Activated gamma-delta T cell treated with anti-CD3 and anti-CD28 coated beads, Interleukin-2, amount 50 U/mL, for 16 hours (primary cell): ENCODE measurements at regions not wholly inside any gene's neighbourhood (a gene's known extent, or its start where the extent isn't known, plus 50 kb on each side); places are given as distances from the start of the nearest gene placed in this dataset.
A peak's percentile ranks its signal among the peaks of the same experiment; 100 is the strongest.
"Not testable (repeated sequence)": the region's sequence is repeated elsewhere in the genome, so short reads cannot be mapped to it uniquely, and the experiment has no call there.

Source experiments
- DNase-seq: peaks from one replicate; pipeline ENCODE4 v3.0.0-alpha.2; 2020; ENCODE audit warnings: low read depth

DNA sequence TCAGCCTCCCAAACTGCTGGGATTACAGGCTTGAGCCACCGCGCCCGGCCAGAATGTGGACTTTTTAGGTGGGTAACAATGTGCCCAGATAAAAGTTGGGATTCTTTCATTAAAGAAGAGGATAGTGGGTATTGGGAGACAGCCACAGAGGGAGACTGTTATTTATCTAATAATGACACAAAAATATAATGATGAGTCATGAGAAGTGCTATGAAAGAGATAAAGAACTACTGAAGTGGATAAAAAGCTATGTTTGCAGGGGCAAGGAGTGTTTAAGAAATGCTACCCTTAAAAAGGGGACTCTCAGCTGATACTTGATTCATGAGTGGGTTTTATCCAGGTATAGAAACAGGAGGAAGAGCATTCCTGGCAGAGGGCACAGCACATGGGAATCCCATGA is 143.6 kb upstream of the ERCC6L2 start:
- no peak for DNase-seq

- no peak for DNase-seq
Observed at GRCh38 chr9:95729669-95730368, 145.7 kb upstream of the ERCC6L2 start.

GRCh38 chr9:95729046-95729445 is 146.4 kb upstream of the ERCC6L2 start:
- DNase-seq = no peak

DNA sequence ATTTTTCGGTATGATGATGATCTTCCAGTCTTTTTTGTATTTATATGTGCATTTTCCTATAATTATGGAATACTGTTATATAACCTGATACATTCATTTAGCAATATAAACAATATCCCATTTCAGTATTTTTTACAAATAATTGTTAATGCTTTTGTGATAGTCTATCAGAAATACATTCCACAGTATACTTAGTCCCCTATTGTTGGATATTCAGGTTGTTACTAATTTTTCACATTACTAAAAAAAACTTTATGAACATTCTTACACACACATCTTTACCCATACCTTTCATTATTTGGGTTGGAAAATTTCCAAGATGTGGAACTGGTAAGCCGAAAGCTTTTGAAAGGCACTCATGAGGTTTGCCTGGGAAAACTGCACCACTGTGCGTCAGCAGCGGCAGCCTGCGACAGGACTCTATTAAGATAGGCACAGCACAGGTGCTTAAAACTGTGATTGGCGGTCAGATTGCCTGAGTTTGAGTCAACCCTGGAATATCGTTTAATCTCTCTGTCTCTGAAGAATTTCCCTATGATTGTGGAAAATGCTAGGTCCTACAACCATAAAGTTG is 147.5 kb upstream of the ERCC6L2 start:
- DNase-seq = no peak

DNA sequence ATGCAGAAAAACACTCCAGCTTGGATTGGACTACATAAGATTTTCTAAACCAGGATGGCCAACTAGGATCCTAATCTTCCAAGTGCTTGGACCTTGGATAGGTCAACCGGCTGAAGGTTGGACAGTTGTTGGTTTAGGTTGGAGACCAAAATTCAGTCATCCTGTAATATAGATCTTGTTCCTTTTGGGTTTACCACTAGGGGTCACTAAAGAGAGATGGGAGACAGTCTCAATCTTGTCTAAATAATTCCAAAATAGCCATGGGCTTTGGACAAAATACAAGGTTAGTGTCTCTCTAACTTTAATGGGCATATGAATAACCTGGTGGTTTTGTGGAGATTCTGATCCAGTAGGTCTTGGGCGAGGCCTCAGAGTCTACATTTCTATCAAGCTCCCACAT is 148.7 kb upstream of the ERCC6L2 start:
- DNase-seq = no peak

DNA sequence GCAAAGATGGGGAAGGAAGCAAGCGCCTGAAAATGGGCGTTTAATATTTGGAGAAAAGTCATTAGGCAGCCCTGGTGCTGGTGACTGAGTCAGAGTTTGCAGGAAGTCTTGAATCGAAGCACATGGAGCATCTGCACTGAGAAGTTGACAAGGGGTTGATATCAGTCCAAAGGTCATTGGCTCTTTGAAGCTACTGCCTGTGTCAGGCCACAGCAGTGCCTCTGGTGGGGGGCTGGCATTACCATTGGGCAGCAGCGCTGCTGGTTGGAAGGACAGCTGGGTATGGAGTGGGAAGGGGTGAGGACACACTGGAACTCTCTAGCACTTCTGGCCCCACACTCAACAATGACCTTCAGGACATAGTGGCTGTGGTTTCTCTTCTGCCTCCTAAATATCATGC is 150.4 kb upstream of the ERCC6L2 start:
- DNase-seq = no peak

GRCh38 chr9:95724253-95724991 is 151.1 kb upstream of the ERCC6L2 start:
- peak; percentile 43 for DNase-seq

GRCh38 chr9:95722141-95722540 is 153.3 kb upstream of the ERCC6L2 start:
- DNase-seq = no peak

- DNase-seq = no peak
Observed at GRCh38 chr9:95721061-95721531, 154.4 kb upstream of the ERCC6L2 start.

DNA sequence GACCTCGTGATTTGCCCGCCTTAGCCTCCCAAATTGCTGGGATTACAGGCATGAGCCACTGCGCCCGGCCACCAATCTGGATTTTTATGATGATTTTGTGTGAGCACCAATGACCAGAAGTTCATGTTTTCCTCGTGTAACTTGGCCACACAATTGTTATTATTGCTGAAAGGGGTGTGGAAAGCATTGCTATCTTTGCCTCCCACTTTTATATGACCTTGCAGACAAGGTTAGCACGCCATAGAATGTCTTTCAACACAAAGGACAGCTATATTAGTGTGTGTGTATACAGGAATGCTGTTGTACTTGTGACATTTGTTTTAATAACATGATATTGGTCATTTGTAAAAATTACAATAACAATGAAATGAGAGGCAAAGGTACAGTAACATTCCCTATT is 155.0 kb upstream of the ERCC6L2 start:
- no peak for DNase-seq

DNA sequence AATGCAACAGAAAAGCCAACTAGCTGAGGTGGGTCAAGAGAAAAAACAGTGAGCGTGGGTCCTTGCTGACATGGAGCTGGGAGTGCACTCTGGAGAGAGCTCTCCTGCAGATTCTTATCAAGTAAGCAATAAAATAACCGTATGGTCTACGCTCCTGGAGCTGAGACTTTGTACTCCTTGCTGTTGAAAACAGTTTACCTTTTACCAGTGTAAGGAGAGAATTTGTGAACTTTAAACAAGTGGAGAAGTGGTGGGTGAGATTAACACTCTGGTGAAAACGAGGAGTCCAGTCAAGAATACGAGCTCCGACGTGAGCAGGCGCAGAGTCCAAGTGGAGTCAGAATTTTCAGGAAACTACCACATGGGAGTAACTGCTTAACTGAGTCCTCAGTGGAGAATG is 156.1 kb upstream of the ERCC6L2 start:
- DNase-seq = no peak

DNA sequence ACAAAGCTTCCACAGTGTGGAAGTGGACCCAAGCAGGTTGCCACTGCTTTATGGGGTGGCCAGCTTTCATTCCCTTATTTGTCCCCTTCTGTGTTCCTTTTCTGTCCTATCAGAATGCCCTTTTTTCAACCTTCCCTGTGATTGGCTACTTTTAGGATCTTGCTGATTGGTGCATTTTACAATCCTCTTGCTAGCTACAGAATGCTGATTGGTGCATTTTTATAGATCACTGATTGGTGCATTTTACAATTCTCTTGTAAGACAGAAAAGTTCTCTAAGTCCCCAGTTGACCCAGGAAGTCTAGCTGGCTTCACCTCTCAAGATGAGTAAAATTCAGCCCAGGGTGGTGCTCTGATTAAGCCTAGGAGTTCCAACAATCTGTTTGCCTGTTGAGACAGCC is 157.2 kb upstream of the ERCC6L2 start:
- DNase-seq = no peak

- DNase-seq = no peak
Observed at GRCh38 chr9:95715868-95716435, 159.5 kb upstream of the ERCC6L2 start.

DNA sequence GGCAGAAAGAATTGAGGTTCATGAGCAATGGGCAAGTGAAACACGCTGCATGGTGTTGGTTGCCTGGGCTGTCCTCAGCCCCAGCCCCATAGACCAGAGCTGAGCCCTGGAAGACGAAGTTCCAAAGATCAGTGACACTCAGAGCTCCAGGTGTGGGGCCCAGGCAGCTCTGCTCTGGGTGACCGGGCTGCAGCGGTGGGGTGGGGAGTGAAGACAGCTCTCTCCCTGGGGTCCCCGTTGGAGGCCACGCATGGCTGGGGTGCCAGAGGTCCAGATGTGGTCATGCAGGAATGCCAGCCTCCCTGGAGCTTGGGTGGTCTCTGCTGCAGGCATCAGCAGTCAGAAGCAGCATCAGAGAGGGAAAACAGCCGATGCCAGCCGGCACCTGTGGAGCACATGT is 165.0 kb upstream of the ERCC6L2 start:
- no peak for DNase-seq

DNA sequence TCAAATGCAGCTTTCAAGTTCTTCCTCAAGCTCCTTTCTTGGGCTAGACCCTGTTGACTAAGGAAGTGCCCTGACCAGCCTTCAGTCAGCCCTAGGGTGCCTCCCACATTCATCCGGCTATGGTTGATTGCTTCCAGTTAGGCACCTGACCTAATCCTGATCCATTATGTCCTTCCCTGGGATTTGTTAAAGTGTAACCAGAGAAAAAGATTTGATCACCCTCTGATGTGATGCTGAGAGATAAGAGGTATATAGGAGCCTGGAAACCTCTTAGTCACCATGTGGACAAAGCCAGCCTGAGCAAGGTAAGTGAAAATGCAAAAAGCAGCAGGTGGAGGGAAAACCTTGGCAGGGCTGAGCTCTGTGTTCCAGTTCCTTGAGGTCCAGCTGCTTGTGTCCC is 178.8 kb upstream of the ERCC6L2 start:
- DNase-seq = no peak

GRCh38 chr9:95691435-95691834 is 174.7 kb upstream of the PTCH1 start:
- no peak for DNase-seq

DNA sequence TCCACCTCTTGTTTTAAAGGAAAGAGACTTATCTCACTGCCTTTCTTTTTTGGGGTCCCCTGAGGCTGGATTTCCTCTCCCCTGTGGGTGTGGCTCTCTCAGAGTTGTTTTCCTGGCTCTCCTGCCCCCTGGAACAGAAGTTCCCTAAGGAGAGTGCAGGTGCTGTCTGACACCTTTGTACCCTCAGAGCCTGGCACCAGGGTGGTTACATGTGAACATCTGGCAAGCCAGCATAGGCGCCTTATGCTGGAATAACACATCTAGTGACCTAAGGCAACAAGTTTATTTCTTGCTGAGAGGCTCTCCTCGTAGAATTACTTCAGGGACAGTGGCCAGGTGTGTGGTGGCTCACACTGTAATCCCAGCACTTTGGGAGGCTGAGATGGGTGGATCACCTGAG is 172.9 kb upstream of the PTCH1 start:
- DNase-seq = no peak

DNA sequence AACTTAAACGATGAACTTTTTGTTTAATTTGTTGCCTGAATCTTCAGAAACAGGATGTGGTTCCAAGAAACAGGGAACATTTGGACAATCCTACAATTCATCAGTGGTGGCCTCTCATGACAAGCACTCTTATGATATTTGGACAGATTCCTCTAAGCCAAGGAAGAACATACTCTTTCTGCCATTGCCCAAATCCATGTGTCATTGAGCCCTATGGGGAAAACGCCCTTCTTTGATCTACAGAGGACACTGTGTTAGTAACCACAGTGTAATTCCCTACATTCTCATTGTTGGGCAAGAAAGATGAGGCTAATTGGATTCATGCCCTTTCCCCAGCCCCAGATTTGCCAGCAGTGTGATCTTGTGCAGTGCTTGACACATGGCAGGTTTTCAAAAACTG is 167.7 kb upstream of the PTCH1 start:
- DNase-seq = no peak

DNA sequence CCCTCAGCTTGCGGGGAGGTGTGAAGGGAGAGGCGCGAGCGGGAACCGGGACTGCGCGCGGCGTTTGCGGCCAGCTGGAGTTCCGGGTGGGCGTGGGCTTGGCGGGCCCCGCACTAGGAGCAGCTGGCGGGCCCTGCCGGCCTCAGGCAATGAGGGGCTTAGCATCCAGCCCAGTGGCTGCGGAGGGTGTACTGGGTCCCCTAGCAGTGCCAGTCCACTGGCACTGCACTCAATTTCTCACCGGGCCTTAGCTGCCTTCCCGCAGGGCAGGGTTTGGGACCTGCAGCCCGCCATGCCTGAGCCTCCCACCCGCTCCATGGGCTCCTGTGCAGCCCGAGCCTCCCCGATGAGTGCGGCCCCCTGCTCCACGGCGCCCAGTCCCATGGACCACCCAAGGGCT is 163.5 kb upstream of the PTCH1 start:
- not testable (repeated sequence) for DNase-seq

GRCh38 chr9:95679874-95680273 is 163.1 kb upstream of the PTCH1 start:
- DNase-seq = no peak

DNA sequence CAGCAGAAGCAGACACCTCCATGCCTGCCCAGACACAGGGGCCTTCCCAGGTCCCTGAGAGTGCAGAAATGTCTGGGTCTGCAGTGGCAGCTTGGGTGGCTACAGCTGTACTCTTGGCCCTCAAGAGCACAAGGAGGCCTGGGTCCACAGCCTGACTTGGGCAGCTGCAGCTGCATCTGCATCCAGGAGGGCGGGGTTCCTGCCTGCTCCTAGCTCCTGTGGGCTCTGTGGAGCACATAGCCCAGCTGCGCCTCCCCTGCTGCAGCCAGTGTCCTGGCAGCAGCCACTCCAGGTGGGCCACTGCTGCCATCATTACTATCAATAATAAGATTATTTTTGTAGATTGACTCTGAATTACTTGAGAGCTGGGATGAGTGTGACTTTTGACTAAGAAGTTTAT is 162.0 kb upstream of the PTCH1 start:
- no peak for DNase-seq

DNA sequence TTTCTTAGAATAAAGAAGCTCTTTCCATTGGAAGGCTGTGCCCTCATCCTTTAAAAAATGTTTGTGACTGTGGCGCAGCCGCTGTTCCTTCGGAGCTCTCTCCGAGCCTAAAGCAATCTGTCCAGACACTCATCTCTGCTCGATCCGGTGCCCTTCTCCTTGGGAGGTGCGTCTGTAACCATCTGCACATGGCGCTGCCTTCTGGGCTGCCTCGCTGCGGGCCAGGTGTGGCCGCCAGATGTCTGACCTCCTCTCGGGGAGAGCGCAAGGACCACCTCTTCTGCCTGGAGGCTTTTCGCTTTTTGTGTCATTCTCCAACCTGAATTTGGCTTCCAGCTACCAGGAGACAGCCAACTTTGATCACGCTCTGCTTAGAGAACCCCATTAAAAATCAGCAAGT is 153.4 kb upstream of the PTCH1 start:
- DNase-seq = no peak

GRCh38 chr9:95669253-95669652 is 152.5 kb upstream of the PTCH1 start:
- no peak for DNase-seq
